GM19397 (cell line): ENCODE measurements at regions not wholly inside any gene's neighbourhood (a gene's known extent, or its start where the extent isn't known, plus 50 kb on each side); places are given as distances from the start of the nearest gene placed in this dataset.

Experiments used
- ATAC-seq: cut with Tn5 transposase; IDR thresholded peaks from one replicate; pipeline ENCODE4 v1.9.1; 2021; ENCODE audit warnings: mild to moderate bottlenecking, moderate library complexity; ENCODE audit not compliant: unreplicated experiment

DNA sequence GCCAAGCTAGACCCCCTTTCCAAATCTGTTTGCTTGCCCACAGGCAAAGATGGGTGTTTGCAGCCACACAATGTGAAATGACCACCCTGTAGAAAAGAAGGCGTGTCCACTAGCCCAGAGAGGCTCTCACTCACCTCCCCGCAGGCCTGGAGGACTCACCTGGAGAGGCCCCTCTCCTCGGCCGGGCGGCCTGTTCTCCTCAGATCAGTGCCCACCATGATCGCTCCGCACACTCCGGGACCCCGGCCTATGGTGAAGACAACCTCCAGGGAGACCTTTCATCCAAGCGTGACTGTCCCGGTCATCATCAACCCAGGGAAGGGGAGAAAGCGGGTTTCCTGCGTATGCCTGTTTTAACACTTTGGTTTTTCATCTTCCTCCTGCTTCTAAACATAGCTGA, 328.7 kb upstream of the SALL3 start:
- ATAC-seq, result no peak

DNA sequence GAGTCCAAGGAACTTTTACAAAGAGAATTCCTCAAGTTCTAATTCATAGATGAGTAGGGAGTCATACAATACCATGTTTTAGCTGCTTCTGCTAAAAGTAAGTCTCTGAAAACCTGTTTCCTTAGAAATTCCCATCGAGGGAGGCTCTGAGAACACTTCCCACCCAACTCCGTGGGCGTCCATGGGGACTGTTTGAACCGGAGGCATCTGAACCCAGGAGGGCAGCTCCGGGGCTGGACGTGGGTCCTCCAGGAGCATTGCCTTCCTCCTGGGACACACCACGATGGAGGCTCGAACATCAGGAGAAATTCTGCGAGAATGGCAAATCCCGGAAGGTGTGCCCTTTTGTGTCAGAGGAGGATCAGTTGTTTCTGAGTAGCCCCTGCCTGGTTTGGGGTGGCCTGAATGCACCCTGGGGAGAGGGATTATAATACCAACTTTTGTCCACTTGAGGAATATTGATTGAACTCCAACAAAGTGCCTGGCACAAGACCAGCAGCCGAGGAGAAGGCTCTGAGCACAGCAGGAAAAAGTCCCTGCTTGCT, 327.5 kb upstream of the SALL3 start:
- ATAC-seq, result no peak

DNA sequence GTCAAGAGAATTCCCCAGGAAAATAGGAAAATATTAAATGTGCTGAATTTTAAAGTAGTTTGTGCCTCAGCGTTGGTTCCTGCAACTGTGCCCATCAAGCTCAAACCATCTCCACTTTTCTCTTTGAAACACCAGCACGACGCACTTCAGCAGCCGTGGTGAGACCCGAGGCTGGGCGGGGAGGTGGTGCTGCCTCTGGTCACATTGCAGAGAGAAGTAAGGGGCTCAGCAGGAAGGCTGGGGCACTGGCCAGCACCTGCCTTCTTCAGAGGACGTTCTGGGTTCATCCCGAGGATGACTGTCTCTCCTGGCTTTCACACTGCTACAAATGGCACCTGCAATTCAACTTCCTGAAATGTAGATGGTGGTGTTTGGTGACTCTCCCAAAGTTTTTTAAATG, 323.7 kb upstream of the SALL3 start:
- ATAC-seq, result no peak

DNA sequence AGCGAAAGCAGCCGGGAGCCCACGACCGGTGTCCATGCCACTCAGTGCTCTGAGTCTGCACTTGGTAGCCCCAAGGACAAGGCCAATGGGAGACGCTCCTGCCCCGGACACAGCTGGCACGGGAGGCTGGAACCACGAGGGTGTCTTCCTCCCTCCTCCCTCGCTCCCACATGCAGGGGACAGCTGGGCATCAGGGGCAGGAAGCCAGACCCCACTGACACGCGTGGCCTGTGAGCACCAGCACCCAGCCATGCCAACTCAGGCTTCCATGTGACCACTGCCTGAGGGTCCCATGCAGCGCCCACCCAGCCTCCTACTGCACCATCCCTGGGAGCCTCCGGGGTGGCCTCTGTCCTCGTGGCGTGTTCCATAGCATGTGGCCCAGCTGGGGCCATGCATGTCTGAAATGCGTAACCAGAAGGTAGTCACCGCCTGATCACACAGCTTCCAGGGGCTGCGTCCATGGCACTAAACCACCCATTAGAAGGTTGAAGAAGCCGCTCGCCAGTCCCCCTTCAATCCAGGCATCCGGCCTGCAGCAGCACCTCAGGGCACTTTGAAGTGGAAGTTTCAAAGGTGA, 323.2 kb upstream of the SALL3 start:
- no peak for ATAC-seq

DNA sequence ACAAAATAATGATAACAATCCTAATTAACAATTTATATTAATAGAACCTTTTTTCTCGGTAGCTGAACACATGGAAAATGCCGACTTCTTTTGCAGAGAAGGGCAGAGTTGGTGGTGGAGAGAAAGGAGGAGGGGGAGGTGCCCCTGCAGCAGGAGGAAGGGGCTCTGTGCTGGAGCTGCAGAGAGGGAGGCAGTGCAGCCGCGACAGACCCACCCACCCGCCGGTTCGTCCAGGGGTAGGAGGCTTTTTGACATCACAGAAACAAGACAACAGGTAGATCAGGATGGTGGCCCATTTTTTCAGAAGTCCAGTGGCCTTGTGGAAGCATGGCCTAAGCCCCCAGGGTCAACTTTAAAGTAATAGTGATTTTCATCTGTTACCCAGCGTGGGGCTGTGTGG, 321.1 kb upstream of the SALL3 start:
- ATAC-seq, result no peak

DNA sequence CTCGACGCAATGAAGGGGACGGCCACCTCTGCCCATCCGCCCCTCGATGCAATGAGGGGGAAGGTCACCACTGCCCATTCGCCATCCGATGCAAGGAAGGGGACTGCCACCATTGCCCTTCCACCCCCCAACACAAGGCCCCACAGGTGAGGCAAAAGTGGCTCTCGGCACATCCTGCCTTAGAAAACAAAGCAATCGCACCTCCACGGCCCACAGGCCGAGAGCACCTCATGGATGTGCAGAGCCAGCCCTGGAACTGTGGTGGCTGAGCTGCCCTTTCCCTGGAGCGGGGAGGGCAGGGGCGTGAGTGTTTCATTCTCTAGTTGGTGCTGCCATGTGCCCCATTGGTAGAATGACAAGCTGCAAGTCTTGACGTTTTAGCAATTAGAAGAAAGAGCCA, 320.6 kb upstream of the SALL3 start:
- no peak for ATAC-seq

DNA sequence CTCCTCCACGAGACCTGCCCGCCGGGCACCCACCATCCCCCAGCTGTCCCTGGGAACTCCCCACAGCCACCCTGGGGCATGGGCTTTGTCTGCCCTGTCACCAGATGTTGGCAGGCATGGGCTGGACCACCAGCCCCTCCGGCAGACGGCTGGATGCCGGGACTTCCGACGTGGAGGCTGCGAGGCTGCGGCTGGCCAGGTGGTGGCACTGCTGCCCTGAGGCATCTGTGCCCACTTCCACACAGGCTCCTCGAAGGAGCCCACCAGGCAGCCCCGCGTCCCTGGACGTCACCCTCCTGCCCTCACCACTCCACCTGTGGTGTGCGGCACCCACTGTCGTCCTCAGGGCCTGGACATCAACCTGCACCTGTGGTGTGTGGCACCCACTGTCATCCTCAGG, 319.9 kb upstream of the SALL3 start:
- ATAC-seq, result no peak

DNA sequence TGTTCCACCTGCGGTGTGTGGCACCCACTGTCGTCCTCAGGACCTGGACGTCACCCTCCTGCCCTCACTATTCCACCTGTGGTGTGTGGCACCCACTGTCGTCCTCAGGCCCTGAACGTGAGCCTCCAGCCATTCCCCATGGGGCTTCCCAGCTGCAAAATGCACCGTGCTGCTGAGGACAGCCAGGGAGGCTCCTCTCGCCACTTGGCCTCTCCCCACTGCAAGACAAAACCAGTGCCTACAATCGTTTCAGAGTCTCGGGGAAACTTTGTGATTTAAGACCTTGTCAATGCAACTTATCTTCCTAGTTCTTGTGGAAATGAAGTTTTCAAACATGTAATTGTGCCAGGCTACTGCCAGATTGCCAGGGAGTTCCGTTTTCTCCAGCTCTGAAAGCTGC, 319.3 kb upstream of the SALL3 start:
- no peak for ATAC-seq

DNA sequence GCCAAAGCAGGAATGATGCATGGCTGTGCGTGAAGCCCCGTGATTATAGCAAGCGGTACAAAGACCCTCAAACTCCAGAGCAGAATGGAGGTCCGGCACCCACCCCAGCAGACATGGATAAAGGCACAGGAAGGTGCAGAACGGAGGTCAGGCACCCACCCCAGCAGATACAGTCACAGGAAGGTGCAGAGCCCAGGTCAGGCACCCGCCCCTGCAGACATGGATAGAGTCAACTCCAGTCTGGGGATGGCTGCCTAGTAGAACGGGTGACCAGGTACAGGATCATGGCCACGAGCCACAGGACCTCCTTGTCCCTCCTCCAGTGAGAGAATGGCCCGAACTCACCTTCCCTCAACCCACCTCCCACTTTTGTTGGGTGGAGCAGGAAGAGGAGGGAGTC, 318.3 kb upstream of the SALL3 start:
- no peak for ATAC-seq

DNA sequence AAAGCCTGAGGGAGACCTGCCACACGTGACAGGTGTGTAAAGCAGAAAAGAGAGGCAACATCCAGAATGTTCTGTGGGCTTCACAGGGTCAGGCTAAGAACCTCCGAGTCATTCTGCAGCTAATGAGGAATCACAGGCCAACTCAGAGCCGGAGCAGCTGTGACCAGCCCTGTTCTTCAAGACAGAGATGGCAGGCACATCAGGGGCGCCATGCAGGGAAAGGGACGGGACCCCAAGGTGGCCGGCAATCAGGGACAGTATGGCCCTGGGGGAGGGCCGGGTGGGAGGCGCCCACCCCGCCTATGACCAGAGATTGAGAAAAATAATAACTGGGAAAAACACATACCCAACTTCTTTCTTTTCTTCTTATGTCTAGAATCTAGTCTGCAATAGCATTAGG, 316.7 kb upstream of the SALL3 start:
- ATAC-seq, result no peak

DNA sequence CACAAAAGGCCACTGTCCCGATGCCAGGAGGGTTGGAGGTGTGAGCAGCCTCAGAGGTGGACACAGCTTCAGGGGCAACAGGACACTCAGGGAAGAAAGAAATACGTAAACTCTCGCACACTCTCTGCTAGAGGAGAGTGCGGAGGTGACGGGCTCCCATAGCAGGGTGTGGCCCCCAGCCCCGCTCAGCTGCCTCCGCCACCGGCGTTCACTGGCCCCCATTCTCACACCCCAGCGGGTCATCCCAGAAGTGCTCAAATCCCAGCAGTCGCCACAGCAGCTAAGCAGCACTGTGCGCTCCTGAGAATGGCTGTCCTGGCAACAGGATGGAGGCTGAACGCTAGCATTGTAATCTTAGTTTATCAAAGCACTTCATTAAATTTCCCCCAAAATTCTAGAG, 315.6 kb upstream of the SALL3 start:
- ATAC-seq, result no peak

DNA sequence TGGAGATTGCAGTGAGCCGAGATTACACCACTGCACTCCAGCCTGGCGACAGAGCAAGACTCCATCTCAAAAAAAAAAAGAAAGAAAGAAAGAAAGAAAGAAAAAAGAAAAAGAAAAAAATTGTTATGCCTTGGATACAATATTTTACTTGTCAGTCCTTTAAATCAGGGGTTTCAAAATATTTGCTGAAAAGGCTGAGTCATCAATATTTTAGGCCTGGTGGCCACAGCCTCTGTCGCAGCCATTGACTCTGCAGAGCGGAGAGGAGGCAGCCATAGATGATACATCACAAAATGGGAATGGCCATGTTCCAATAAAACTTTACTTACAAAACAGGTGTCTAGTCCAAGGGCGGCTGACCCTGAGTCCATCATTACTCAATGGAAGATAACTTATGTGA, 314.8 kb upstream of the SALL3 start:
- ATAC-seq, result no peak

DNA sequence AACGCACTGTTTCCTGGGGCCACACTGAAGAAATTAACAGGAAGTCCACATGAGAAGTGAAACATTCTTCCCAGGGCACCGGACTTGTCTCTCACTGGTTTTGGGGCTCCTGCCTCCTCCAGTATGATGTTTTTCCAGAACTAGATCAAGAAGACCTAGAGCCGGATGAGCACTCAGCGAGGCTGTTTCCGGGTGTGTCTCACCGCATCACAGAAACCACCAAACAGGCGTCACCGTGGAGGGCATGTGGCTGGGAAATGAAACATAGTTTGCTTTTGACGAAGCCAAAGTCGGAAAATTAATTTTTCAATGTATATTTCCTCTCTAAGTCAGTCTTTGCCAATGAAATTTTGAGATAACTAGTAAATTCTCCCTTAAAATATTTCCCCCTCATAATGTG, 314.0 kb upstream of the SALL3 start:
- ATAC-seq, result no peak

DNA sequence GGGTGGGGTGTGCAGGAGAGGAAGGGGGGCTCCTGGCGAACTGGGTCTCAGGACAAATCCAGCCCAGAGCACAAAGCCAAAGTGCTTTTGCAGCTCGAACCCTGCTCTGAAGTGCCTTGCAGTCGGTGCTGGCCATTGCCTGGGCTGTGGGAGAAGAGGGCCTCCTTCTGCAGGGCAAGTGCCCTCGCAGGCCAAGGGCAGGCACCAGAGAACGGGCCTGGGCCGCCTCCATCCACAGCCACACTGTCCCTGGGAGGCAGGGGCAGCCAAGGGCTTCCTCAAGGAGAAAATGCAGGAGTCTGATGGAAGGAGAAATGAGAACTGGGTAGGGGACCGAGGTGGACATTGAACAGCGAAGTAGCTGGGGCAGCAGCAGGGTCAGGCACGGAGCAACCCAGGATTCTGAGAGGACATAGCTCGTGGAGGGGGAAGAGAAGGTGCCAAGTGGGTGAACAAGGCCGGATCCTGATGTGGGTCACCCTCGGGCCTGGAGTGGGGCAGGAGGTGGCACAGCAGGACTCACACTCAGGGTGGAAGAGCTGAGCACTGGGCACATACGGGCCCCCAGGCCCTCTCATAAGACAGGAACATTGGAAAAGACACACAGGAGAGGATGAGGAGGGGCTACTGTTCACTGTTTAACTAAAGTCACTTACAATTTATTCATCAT, 312.8 kb upstream of the SALL3 start:
- ATAC-seq, result no peak

DNA sequence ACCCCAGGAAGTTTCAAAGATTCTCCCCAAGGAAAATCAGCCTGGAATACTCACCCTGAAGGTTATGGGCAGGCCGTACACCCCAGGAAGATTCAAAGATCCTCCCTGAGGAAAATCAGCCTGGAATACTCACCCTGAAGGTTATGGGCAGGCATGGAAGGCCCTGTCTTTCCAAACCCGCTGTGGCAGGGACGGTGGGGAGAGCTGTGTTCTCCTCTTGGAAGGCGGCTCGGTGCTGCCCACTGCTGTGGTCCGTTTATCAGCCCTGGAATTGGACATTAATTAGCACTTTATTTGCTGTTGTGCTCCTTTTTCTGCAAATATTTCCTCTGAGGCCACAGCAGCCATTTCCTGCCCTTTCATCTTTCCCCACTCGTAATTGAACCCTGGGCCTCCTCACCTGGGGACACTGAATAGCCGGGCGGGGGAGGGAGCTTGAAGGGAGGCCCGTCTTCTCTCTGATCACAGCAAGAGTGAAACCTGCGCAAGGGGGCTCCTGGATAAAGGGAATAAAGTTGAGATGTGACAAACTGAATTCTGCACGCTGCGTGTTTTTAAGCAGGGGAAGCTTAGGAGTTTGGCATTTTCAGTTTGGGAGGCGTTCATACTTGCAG, 308.7 kb upstream of the SALL3 start:
- ATAC-seq, result no peak

DNA sequence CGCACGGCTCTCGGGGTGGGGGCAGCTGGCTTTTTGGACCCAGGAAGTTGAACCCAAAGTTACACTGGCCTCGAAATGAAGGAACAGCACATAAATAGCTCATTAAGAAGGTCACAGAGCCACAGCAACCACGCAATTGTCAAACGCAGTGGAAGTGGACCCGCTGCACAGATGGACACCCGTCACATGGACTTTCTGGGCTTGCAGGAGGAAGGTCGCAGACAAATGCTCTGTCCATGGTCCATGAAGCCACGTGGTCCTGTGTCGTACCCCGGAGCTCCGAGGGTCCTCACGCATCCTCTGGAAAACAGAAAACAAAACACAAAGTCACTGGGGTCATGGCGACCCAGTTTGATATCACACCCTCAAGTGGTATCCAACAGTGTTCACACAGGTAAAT, 308.1 kb upstream of the SALL3 start:
- ATAC-seq, result no peak

DNA sequence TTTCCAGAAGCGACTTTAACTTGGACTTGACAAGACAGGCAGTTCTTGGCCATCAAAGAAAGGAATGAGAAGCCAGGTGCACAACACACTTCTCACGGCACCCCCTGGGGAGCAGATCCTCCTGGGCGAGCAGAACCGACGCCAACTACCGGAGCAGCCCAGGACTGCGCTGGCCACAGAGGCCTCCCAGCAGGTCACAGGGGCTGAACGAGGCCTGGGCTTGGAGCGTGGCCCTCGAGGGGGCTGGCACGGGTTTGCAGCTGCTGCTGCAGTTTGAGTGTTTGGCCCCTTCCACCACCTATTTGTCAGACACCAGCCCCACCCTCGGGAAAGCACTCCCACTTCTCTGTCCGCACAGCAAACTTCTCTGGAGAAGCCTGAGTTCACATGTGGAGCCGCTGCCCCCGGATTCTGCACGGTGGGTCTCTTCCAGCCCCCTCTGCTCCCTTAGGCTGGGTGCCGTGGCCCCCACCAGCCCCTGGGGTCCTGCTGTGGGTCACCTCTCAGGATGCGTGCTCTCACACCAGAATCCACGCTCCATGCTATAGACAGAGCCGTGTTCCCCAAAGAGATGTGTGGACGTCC, 306.7 kb upstream of the SALL3 start:
- ATAC-seq, result no peak

DNA sequence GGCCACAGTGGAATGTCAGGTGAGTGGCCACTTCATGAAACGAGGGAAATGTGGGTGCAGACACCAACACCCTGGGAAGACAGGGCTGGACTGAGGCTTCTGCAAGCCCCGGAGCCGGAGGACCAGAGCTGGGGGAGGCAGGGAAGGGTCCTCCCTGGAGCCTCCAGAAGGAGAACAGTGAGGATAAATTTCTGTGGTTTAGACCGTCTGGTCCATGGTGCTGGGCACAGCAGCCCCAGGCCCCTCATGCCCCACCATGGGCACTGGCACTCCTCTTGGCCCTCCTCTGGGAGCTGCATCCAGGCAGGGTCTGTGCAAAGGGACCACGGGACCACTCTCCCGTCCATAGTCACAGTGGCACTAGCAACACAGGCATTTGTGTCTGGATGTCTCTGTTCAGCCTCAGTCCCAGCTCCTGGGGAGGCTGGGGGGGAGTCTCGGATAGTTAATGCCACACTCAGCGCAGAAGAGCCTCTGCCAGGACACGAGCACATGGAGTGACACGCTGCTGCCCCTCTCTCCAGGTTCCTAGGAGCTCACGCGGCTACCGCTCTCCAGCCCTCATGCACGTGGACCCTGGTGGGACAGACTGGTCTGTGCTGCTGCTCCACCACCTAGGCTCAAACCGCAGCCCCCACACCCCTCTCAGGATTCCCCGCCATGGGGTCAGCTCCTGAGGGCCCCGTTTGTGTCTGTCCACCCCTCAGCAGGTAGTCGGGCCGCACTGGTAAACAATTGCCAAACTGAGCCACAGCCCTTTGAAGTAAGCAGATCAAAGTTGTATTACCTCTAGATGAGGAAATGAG, 305.9 kb upstream of the SALL3 start:
- no peak for ATAC-seq

DNA sequence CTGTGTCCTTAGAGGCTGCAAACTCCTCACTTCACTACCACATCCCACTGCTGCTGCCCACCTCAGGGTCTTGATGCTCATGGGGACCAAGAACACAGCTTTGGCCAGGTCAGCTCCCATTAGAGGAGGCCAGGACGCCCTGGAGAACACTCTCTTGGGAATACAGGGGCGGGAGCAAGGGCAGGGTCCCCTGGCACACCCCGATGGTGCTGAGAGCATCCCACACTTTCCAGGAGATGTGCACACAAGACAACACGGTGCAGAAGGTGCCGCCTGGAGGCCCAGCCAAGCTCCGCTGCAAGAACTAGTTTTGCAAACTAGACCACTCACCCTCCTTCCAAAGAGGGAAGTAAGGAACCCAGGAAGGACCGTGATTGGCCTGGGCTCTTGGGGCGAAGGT, 304.4 kb upstream of the SALL3 start:
- no peak for ATAC-seq

DNA sequence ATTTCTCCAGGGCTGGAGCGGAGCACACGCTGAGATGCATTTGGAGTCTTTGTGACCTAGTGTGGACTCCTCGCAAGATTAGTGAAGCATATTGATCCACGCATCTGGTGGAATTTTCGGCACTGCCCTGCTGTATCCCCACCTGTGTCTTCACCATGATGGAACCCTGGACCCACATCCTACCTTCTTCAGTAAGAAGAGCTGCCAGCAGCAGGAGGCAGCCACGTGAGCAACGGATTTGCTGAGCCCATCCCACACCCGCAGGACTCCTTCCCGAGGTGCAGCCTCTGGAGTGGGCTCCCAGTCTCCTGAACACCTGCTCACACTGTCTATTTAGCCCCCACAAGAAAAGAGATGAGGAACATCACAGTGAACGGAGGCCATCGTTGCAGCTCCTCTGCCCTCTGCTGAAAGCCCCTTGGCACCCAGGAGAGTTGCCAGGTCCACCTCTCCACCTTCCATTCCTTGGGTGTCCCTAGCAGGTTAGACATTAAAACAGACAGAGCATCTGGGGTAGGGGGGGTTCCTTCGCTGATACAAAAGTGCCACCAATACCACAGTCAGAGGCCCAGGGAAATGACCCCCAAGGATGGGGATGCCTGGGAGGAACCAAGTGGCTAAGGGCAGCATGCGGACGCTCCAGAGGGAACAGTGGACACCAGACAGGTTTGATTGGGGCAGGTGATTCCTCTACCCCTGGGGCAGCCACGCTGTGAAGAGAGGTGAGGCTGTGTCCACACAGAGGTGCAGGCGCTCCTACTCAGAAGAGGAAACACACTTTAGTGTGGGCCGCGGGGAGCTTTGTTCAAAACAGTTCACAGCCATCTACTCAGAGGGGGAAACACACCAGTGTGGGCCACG, 302.8 kb upstream of the SALL3 start:
- ATAC-seq, result no peak
